WTC11 (cell line): ENCODE measurements at regions not wholly inside any gene's neighbourhood (a gene's known extent, or its start where the extent isn't known, plus 50 kb on each side); places are given as distances from the start of the nearest gene placed in this dataset.

ENCODE experiments used
- CREB1 ChIP-seq: sonication (generic); formaldehyde crosslinking; IDR thresholded peaks from 2 replicates; pipeline ENCODE4 v1.8.0; 2023; ENCODE audit warnings: mild to moderate bottlenecking, missing genetic modification reagents
- CTCF ChIP-seq: fragments of 200-600 bp; IDR thresholded peaks from 2 replicates; pipeline ENCODE4 v1.8.0; 2022; ENCODE audit warnings: antibody characterized with exemption
- NR2C2 ChIP-seq: sonication (generic); formaldehyde crosslinking; IDR thresholded peaks from 2 replicates; pipeline ENCODE4 v1.8.0; 2022; ENCODE audit warnings: mild to moderate bottlenecking, missing genetic modification reagents
- NR3C1 ChIP-seq: sonication (generic); formaldehyde crosslinking; conservative IDR thresholded peaks from 2 replicates; pipeline ENCODE4 v1.8.1; 2023; ENCODE audit warnings: low read depth, mild to moderate bottlenecking, missing genetic modification reagents
- RELA ChIP-seq: sonication (generic); formaldehyde crosslinking; IDR thresholded peaks from 2 replicates; pipeline ENCODE4 v1.8.1; 2022; ENCODE audit warnings: missing genetic modification reagents, mild to moderate bottlenecking, borderline replicate concordance
- ZNF532 ChIP-seq: fragments of 250-450 bp; sonication (Bioruptor Pico); IDR thresholded peaks from 2 replicates; pipeline ENCODE4 v1.9.0; 2021; ENCODE audit warnings: mild to moderate bottlenecking, borderline replicate concordance

- TF ChIP-seq CTCF (no peak), ZNF532 (no peak), NR3C1 (CRISPR knock-in tag) (no peak), CREB1 (no peak), NR2C2 (no peak), RELA (CRISPR knock-in tag) (no peak)
These were observed 60.4 kb downstream of the NPY5R start for GRCh38 chr4:163404080-163404479.
